ENCODE measurements at regions not wholly inside any gene's neighbourhood (a gene's known extent, or its start where the extent isn't known, plus 50 kb on each side); places are given as distances from the start of the nearest gene placed in this dataset.

- Histone ChIP-seq H3K4me3 (ENCODE audit: low read depth, low read length) (no peak overlapping the region), H3K36me3 (ENCODE audit: control insufficient read depth, insufficient read depth, low read length) (no peaks in the 10 kb centered on the region), H3K27me3 (ENCODE audit: control insufficient read depth, insufficient read depth, low read length) (no peaks in the 10 kb centered on the region)
- FAIRE-seq: no peak
- no peak for TF ChIP-seq CTCF (IDR thresholded peaks at IDR 0.05; ENCODE audit: insufficient read depth, low read length, severe bottlenecking)
- DNase-seq (ENCODE audit: low read depth): no peak
Measured at GRCh38 chr16:60478810-60479209, 1557.4 kb downstream of the CDH8 start.

- no peak for FAIRE-seq
- Histone ChIP-seq H3K36me3 (ENCODE audit: control insufficient read depth, insufficient read depth, low read length) (no peaks in the 10 kb centered on the region), H3K4me3 (ENCODE audit: low read depth, low read length) (no peak overlapping the region), H3K27me3 (ENCODE audit: control insufficient read depth, insufficient read depth, low read length) (no peaks in the 10 kb centered on the region)
- TF ChIP-seq CTCF (IDR thresholded peaks at IDR 0.05; ENCODE audit: insufficient read depth, low read length, severe bottlenecking): no peak
- no peak for DNase-seq (ENCODE audit: low read depth)
Measured at GRCh38 chr16:60463986-60464385, 1572.3 kb downstream of the CDH8 start.

- peak; percentile 58 for FAIRE-seq
- Histone ChIP-seq H3K4me3 (ENCODE audit: low read depth, low read length) (no peak overlapping the region), H3K36me3 (ENCODE audit: control insufficient read depth, insufficient read depth, low read length) (no peaks in the 10 kb centered on the region), H3K27me3 (ENCODE audit: control insufficient read depth, insufficient read depth, low read length) (no peaks in the 10 kb centered on the region)
- no peak for DNase-seq (ENCODE audit: low read depth)
- no peak for TF ChIP-seq CTCF (IDR thresholded peaks at IDR 0.05; ENCODE audit: insufficient read depth, low read length, severe bottlenecking)
Measured at GRCh38 chr16:60459463-60459862, 1576.8 kb downstream of the CDH8 start.

GRCh38 chr16:60458255-60458654 lies 1578.0 kb downstream of the CDH8 start:
- Histone ChIP-seq H3K27me3 (ENCODE audit: control insufficient read depth, insufficient read depth, low read length) (no peaks in the 10 kb centered on the region), H3K4me3 (ENCODE audit: low read depth, low read length) (no peak overlapping the region), H3K36me3 (ENCODE audit: control insufficient read depth, insufficient read depth, low read length) (no peaks in the 10 kb centered on the region)
- no peak for FAIRE-seq
- no peak for DNase-seq (ENCODE audit: low read depth)
- no peak for TF ChIP-seq CTCF (IDR thresholded peaks at IDR 0.05; ENCODE audit: insufficient read depth, low read length, severe bottlenecking)

GRCh38 chr16:60452646-60453045 lies 1583.6 kb downstream of the CDH8 start:
- Histone ChIP-seq H3K36me3 (ENCODE audit: control insufficient read depth, insufficient read depth, low read length) (no peaks in the 10 kb centered on the region), H3K4me3 (ENCODE audit: low read depth, low read length) (no peak overlapping the region), H3K27me3 (ENCODE audit: control insufficient read depth, insufficient read depth, low read length) (no peaks in the 10 kb centered on the region)
- no peak for DNase-seq (ENCODE audit: low read depth)
- no peak for TF ChIP-seq CTCF (IDR thresholded peaks at IDR 0.05; ENCODE audit: insufficient read depth, low read length, severe bottlenecking)
- FAIRE-seq: no peak

GRCh38 chr16:60438894-60439293 lies 1597.3 kb downstream of the CDH8 start:
- no peak for TF ChIP-seq CTCF (IDR thresholded peaks at IDR 0.05; ENCODE audit: insufficient read depth, low read length, severe bottlenecking)

More at GRCh38 chr16:60438894-60439293, 1597.3 kb downstream of the CDH8 start:
- DNase-seq (ENCODE audit: low read depth): no peak
- Histone ChIP-seq H3K27me3 (ENCODE audit: control insufficient read depth, insufficient read depth, low read length) (no peaks in the 10 kb centered on the region), H3K36me3 (ENCODE audit: control insufficient read depth, insufficient read depth, low read length) (no peaks in the 10 kb centered on the region), H3K4me3 (ENCODE audit: low read depth, low read length) (no peak overlapping the region)
- no peak for FAIRE-seq

All from bronchial epithelial cell (primary cell).